ENCODE measurements at regions not wholly inside any gene's neighbourhood (a gene's known extent, or its start where the extent isn't known, plus 50 kb on each side); places are given as distances from the start of the nearest gene placed in this dataset.

DNA sequence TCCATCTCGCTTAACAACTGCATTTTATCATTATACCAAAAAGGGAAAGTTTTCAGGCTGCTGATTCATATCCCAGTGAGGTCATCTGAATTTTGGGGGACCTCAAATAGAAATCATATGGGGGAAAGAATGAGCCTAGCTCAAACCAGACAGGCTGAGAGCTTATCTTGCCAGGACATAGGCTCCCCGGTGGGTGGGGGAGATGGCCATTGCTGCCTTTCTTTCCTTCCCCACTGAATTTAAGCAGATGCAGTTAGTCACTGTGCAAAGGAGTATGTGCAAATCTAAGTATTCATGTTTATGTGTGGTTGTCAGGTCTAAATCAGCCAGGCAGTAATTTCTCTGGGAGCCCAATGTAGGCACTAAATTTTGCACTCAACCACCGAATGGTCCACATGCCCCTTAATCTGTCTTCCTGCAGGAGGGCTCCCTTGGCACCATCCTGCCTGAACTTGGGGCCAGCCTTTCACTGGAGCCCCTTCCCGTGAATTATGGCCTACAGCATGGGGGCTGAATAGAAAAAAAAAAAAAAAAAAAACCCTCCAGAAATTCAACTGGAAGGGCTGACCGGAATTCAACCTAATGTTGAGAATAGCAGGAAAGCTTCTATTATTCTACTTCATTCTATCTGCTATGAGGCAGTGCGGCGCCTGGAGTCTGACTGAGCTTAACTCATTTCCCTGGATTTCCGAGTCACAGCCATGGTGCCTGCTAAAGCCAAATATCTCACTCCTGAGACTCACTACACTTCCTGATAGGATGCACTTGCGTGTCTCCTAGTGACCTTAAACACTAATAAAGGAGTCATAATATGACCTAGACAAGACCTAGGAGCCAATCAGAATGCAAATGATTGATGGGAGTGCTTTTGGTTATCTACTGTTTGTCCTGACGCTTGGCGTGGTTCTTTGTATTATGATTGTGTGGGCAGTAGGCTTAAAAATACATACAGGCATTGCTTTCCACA is 161.5 kb upstream of the HEY2 start (continued):
- TF ChIP-seq HSF4 (CRISPR knock-in tag; IDR thresholded peaks at IDR 0.05; ENCODE audit: borderline replicate concordance) (no peak), JUND (IDR thresholded peaks at IDR 0.05; ENCODE audit: borderline replicate concordance, low read depth, low read length) (no peak), JUND (tag; IDR thresholded peaks at IDR 0.05; ENCODE audit: borderline replicate concordance, low read depth, low read length) (0 out of 3 replicates have a peak, but pooled peaks have one; percentile 18), HMBOX1 (IDR thresholded peaks at IDR 0.05) (0 out of 2 replicates have a peak, but pooled peaks have one; percentile 19), TEAD4 (IDR thresholded peaks at IDR 0.05; ENCODE audit: low read length) (peak; percentile 46; the same call in 1 of the 2 replicates), TEAD4 (CRISPR knock-in tag; IDR thresholded peaks at IDR 0.05; ENCODE audit: borderline replicate concordance) (no peak), PBX2 (CRISPR knock-in tag; IDR thresholded peaks at IDR 0.05; ENCODE audit: low read depth) (no peak), PBX2 (tag; conservative IDR thresholded peaks at IDR 0.05; ENCODE audit: low read depth) (0 out of 2 replicates have a peak, but pooled peaks have one; percentile 27), COPS2 (conservative IDR thresholded peaks at IDR 0.05) (no peak), LCOR (CRISPR knock-in tag; IDR thresholded peaks at IDR 0.05) (0 out of 2 replicates have a peak, but pooled peaks have one; percentile 70), VEZF1 (CRISPR knock-in tag; IDR thresholded peaks at IDR 0.05) (peak; percentile 39; the same call in 1 of the 2 replicates), U2AF1 (optimal IDR thresholded peaks at IDR 0.05; ENCODE audit: low read depth, low read length) (no peak), ZBTB17 (CRISPR knock-in tag; IDR thresholded peaks at IDR 0.05) (peak; percentile 58)
- TF ChIP-seq, protein P1, sequence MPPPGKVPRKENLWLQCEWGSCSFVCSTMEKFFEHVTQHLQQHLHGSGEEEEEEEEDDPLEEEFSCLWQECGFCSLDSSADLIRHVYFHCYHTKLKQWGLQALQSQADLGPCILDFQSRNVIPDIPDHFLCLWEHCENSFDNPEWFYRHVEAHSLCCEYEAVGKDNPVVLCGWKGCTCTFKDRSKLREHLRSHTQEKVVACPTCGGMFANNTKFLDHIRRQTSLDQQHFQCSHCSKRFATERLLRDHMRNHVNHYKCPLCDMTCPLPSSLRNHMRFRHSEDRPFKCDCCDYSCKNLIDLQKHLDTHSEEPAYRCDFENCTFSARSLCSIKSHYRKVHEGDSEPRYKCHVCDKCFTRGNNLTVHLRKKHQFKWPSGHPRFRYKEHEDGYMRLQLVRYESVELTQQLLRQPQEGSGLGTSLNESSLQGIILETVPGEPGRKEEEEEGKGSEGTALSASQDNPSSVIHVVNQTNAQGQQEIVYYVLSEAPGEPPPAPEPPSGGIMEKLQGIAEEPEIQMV (tag; conservative IDR thresholded peaks at IDR 0.05; ENCODE audit: low read depth), result no peak
